ENCODE measurements at regions not wholly inside any gene's neighbourhood (a gene's known extent, or its start where the extent isn't known, plus 50 kb on each side); places are given as distances from the start of the nearest gene placed in this dataset.

DNA sequence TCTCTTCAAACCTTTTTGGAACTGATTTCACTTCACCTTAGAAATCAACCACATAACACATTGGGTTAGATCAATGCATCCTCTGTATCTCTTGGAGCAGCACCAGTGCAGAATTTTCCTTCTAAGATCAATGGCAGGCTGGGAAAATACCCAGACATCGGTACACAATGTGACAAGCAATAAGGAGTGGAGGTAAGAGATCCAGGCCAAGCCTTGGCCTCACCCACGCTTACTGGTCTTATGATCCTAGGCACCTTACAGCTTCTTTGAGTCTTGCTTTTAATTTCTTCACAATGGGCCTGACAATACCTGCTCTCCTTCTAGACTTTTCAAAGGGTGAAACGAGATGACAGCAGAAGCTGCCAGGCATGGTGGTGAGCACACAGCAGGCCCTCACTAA is 232.0 kb downstream of the LACC1 start:
- Histone ChIP-seq H3K36me3 (no peaks in the 10 kb centered on the region), H3K4me3 (no peak overlapping the region), H3K27ac (no peak overlapping the region), H3K27me3 (no peaks in the 10 kb centered on the region), H3K9me3 (no peaks in the 10 kb centered on the region), H3K4me1 (peaks cover 4% of the 10 kb centered on the region)
- DNase-seq (no peak), ATAC-seq (no peak)
- TF ChIP-seq, protein P1, sequence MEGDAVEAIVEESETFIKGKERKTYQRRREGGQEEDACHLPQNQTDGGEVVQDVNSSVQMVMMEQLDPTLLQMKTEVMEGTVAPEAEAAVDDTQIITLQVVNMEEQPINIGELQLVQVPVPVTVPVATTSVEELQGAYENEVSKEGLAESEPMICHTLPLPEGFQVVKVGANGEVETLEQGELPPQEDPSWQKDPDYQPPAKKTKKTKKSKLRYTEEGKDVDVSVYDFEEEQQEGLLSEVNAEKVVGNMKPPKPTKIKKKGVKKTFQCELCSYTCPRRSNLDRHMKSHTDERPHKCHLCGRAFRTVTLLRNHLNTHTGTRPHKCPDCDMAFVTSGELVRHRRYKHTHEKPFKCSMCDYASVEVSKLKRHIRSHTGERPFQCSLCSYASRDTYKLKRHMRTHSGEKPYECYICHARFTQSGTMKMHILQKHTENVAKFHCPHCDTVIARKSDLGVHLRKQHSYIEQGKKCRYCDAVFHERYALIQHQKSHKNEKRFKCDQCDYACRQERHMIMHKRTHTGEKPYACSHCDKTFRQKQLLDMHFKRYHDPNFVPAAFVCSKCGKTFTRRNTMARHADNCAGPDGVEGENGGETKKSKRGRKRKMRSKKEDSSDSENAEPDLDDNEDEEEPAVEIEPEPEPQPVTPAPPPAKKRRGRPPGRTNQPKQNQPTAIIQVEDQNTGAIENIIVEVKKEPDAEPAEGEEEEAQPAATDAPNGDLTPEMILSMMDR (IDR thresholded peaks at IDR 0.05): no peak
- intact Hi-C loops (cut with DNase I): no loop called here

DNA sequence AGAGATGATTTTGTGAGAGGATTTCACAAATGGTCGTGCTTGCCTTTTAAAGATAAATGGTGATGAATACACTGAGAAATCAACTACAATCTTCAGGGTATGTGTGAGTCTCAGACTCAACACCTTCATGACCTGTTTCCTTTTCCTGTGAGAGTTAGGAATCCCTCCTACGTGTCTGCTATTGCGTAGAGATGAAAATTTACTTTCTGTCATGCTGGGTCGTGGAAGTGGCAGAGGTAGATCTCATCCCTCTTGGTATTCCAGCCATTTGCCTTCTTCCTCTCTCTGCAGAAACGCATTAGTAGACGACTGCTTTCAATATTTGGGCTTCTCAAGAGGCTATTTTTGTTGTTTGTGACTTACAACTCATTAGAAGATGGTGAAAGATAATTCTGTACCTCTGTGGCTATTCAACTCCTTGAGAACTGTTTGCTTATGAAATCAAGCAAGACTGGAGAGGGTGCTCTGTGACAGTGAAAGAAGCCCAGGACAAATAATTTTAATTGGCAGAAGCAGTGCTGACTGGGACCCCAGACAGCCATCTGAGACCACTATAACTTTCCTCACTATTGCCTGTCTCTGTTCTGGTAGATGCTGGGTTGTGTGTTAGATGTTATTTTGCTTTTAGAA is 233.1 kb downstream of the LACC1 start:
- H3K36me3 ChIP-seq: no peaks in the 10 kb centered on the region
- no peak for DNase-seq
- no peak overlapping the region for H3K4me3 ChIP-seq
- H3K27me3 ChIP-seq: no peaks in the 10 kb centered on the region
- ATAC-seq: no peak
- intact Hi-C loops (cut with DNase I): no loop called here
- H3K9me3 ChIP-seq: no peaks in the 10 kb centered on the region
- peaks cover 14% of the 10 kb centered on the region for H3K4me1 ChIP-seq
- TF ChIP-seq, protein P1 (IDR thresholded peaks at IDR 0.05): no peak
- H3K27ac ChIP-seq: no peak overlapping the region

DNA sequence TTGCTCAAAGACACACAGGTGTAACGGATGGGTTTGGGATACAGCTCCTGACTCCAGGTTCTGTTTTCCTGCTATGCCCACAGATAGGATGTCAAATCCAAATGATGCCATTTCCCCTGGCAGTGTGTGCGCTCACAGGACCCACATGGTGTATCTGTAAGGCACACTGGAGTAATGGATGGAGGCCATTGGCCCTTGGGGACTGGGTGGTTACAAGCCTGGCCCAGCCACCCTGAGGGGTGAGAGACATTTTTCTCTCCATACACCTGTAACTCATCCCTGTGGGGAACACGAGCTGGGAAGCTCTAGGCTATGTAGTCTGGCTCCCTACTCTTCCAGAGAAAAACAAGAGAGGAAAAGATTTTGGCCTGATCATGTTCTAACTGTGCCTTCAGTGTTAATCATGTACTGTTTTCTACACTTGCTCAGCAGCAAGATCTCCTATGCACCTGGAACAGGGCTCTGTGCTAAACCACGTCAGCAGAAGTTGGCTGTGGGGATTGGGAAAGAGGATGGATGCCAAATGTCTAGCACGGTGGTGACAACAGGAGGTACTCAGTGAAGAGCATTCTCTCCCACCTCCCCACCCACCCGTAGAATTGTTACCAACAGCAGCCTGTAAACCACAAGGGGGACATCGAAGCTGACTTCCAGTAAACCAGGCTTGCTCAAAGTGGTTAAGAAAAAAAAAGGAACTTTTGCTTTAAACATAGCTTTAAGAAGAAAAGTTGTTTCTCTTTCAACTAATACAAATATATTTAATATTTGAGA is 237.0 kb downstream of the LACC1 start:
- H3K36me3 ChIP-seq: no peaks in the 10 kb centered on the region
- H3K27me3 ChIP-seq: no peaks in the 10 kb centered on the region
- no peak overlapping the region for H3K4me3 ChIP-seq
- intact Hi-C loops (cut with DNase I): no loop called here
- DNase-seq (no peak), ATAC-seq (peak; percentile 77)
- no peaks in the 10 kb centered on the region for H3K9me3 ChIP-seq
- H3K27ac ChIP-seq: peak overlapping the region; percentile 31
- peaks cover 16% of the 10 kb centered on the region for H3K4me1 ChIP-seq
- TF ChIP-seq, protein P1 (IDR thresholded peaks at IDR 0.05): no peak

- no peaks in the 10 kb centered on the region for H3K27me3 ChIP-seq
- peaks cover 16% of the 10 kb centered on the region for H3K4me1 ChIP-seq
- ATAC-seq: peak; percentile 45
- intact Hi-C loops (cut with DNase I): no loop called here
- no peak for DNase-seq
- H3K36me3 ChIP-seq: no peaks in the 10 kb centered on the region
- H3K4me3 ChIP-seq: no peak overlapping the region
- H3K9me3 ChIP-seq: no peaks in the 10 kb centered on the region
- H3K27ac ChIP-seq: peak overlapping the region; percentile 31
- TF ChIP-seq, protein P1 (IDR thresholded peaks at IDR 0.05): no peak
Observed at GRCh38 chr13:44117351-44117750, 237.6 kb downstream of the LACC1 start.

DNA sequence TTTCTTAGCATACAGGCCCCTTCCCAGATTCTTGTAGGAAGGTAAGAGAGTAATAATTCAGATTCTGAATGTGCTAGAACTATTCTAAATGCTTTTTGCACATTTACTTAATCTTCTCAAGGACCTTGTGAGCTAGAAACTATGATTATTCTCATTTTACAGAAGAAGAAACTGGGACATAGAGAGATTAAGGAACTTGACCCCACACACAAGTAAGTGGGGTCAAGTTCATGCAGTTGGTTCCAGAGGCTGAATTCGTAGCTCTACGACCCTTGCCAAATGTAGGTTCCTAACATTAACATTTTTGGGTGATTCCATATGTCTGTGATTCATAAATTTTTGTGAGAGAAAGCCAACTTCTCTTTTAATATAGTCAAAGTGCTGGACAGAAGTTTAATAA is 238.1 kb downstream of the LACC1 start:
- Histone ChIP-seq H3K9me3 (no peaks in the 10 kb centered on the region), H3K36me3 (no peaks in the 10 kb centered on the region), H3K4me3 (no peak overlapping the region), H3K4me1 (peaks cover 16% of the 10 kb centered on the region), H3K27me3 (no peaks in the 10 kb centered on the region), H3K27ac (peak overlapping the region; percentile 31)
- DNase-seq (no peak), ATAC-seq (peak; percentile 64)
- intact Hi-C loops (cut with DNase I): no loop called here
- TF ChIP-seq, protein P1 (IDR thresholded peaks at IDR 0.05): no peak

Measured in upper lobe of right lung (tissue), 1 donor.